SU-DHL-6 (cell line): ENCODE measurements at regions not wholly inside any gene's neighbourhood (a gene's known extent, or its start where the extent isn't known, plus 50 kb on each side); places are given as distances from the start of the nearest gene placed in this dataset.
"Not testable (repeated sequence)": the region's sequence is repeated elsewhere in the genome, so short reads cannot be mapped to it uniquely, and the experiment has no call there.

Source experiments
- H2AFZ ChIP-seq: fragments of 200-600 bp; sonication (generic); 2 replicates; pipeline ENCODE4 v1.6.1; 2014; ENCODE audit warnings: low read depth, mild to moderate bottlenecking, moderate library complexity, mixed read lengths, antibody characterized with exemption, low read length; ENCODE audit not compliant: severe bottlenecking
- H3F3A ChIP-seq: fragments of 200-600 bp; shearing (Covaris generic); 2 replicates; pipeline ENCODE4 v1.6.0; 2016; ENCODE audit warnings: antibody characterized with exemption, mild to moderate bottlenecking; ENCODE audit not compliant: insufficient read depth
- H3K27ac ChIP-seq: fragments of 200-600 bp; sonication (generic); 2 replicates; pipeline ENCODE4 v1.5.1; 2016; ENCODE audit warnings: low read depth, mild to moderate bottlenecking, low read length, moderate library complexity, mixed read lengths
- H3K27me3 ChIP-seq: fragments of 200-600 bp; sonication (generic), shearing (Covaris generic); 2 replicates; pipeline ENCODE4 v1.6.0; 2014; ENCODE audit warnings: mild to moderate bottlenecking, low read length
- H3K36me3 ChIP-seq: fragments of 200-600 bp; sonication (generic); 2 replicates; pipeline ENCODE4 v1.6.1; 2014; ENCODE audit warnings: mild to moderate bottlenecking, low read length, mixed read lengths
- H3K4me2 ChIP-seq: fragments of 300-600, 200-600 bp; shearing (Covaris generic), sonication (generic); 2 replicates; pipeline ENCODE4 v1.6.0; 2014; ENCODE audit warnings: low read length, low read depth, mild to moderate bottlenecking; ENCODE audit not compliant: poor library complexity, severe bottlenecking
- H3K4me3 ChIP-seq: fragments of 200-600 bp; sonication (generic); 2 replicates; pipeline ENCODE4 v1.5.1; 2014; ENCODE audit warnings: antibody characterized with exemption, low read length, mild to moderate bottlenecking, mixed read lengths; ENCODE audit not compliant: insufficient read depth, poor library complexity, severe bottlenecking
- H3K79me2 ChIP-seq: fragments of 200-600 bp; sonication (generic); 2 replicates; pipeline ENCODE4 v1.6.1; 2014; ENCODE audit warnings: mild to moderate bottlenecking, low read length, moderate library complexity; ENCODE audit not compliant: insufficient read depth
- H3K9ac ChIP-seq: fragments of 200-600 bp; sonication (generic); 2 replicates; pipeline ENCODE4 v1.7.0; 2014; ENCODE audit warnings: mild to moderate bottlenecking, low read length
- H3K9me2 ChIP-seq: fragments of 200-600 bp; sonication (generic); replicated peaks from 2 replicates; pipeline ENCODE4 v1.6.1; 2014; ENCODE audit warnings: low read length; ENCODE audit not compliant: insufficient read depth
- H3K9me3 ChIP-seq: fragments of 200-600 bp; sonication (generic); 2 replicates; pipeline ENCODE4 v1.6.1; 2014; ENCODE audit warnings: low read length, mixed read lengths; ENCODE audit not compliant: insufficient read depth
- H4K20me1 ChIP-seq: fragments of 200-600 bp; sonication (generic); 2 replicates; pipeline ENCODE4 v1.6.1; 2014; ENCODE audit warnings: low read depth, mild to moderate bottlenecking, antibody characterized with exemption, low read length, moderate library complexity, mixed read lengths
- EZH2phosphoT487 ChIP-seq: fragments of 200-600 bp; sonication (generic), shearing (Covaris generic); conservative IDR thresholded peaks from 2 replicates; pipeline ENCODE4 v1.6.1; 2018; ENCODE audit warnings: mild to moderate bottlenecking, antibody characterized with exemption, low read length, moderate library complexity, mixed read lengths
- TF ChIP-seq, protein P1 (sequence below): fragments of 200-600 bp; sonication (generic); IDR thresholded peaks from one replicate; pipeline ENCODE4 v1.5.1; 2017; ENCODE audit warnings: antibody characterized with exemption, mild to moderate bottlenecking, low read length, moderate library complexity; ENCODE audit not compliant: insufficient read depth, poor library complexity, severe bottlenecking

GRCh38 chr3:193039058-193039457 lies 121.4 kb upstream of the MB21D2 start:
- H3K4me3 ChIP-seq: no peak overlapping the region

DNA sequence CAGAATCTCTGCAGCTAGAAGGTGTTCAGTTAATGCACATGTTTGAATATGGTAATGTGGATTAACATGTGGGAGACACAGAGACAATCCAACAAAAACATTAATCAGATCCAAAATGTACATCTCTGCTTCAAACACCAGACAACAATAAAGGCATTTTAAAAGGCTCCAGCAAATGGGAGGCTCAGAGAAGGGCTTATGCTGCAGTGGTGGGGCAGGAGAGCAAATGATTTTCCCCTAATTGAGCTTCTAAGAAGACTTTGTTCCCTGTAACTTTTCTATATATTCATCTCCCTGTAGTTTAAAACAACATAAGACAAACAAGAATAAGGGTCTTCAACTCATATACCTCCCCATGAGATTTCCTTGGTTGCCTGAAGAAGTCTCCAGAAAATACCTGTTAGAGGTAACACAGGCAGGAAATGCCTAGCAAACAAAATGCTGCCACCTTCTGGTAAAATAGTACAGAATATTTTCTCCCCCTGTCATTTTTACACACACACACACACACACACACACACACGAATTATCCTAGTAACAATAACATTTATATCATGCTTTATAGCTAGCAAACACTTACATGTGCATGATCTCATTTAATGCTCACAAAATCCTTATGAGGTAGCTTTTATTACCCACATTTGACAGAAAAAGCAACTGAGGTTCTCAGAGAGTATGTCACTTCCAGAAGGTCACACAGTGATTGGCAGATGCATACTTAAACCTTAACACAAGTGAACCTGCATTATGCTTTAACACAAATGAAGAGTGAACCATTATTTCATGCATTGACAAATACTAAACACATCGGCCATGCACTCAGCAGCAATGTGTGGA lies 123.4 kb upstream of the MB21D2 start:
- Histone ChIP-seq H3K27ac (no peak overlapping the region), H2AFZ (no peak overlapping the region), H3K4me2 (no peak overlapping the region), H3K79me2 (no peaks in the 10 kb centered on the region), H3K9me3 (no peaks in the 10 kb centered on the region), H3K36me3 (no peaks in the 10 kb centered on the region), H3K4me3 (no peak overlapping the region), H3F3A (no peaks in the 10 kb centered on the region), H3K27me3 (no peaks in the 10 kb centered on the region), H3K9me2 (no peaks in the 10 kb centered on the region), H4K20me1 (no peaks in the 10 kb centered on the region), H3K9ac (no peak overlapping the region)
- no peak for TF ChIP-seq EZH2phosphoT487
- TF ChIP-seq, protein P1, sequence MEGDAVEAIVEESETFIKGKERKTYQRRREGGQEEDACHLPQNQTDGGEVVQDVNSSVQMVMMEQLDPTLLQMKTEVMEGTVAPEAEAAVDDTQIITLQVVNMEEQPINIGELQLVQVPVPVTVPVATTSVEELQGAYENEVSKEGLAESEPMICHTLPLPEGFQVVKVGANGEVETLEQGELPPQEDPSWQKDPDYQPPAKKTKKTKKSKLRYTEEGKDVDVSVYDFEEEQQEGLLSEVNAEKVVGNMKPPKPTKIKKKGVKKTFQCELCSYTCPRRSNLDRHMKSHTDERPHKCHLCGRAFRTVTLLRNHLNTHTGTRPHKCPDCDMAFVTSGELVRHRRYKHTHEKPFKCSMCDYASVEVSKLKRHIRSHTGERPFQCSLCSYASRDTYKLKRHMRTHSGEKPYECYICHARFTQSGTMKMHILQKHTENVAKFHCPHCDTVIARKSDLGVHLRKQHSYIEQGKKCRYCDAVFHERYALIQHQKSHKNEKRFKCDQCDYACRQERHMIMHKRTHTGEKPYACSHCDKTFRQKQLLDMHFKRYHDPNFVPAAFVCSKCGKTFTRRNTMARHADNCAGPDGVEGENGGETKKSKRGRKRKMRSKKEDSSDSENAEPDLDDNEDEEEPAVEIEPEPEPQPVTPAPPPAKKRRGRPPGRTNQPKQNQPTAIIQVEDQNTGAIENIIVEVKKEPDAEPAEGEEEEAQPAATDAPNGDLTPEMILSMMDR: peak; percentile 21

More at GRCh38 chr3:193039058-193039457, 121.4 kb upstream of the MB21D2 start:
- Histone ChIP-seq H3K79me2 (no peaks in the 10 kb centered on the region), H2AFZ (no peak overlapping the region), H3K27me3 (no peaks in the 10 kb centered on the region), H3K27ac (no peak overlapping the region), H3F3A (no peaks in the 10 kb centered on the region), H3K4me2 (no peak overlapping the region), H4K20me1 (no peaks in the 10 kb centered on the region), H3K9me3 (no peaks in the 10 kb centered on the region), H3K36me3 (no peaks in the 10 kb centered on the region), H3K9me2 (no peaks in the 10 kb centered on the region), H3K9ac (no peak overlapping the region)
- no peak for TF ChIP-seq EZH2phosphoT487
- TF ChIP-seq, protein P1: no peak

DNA sequence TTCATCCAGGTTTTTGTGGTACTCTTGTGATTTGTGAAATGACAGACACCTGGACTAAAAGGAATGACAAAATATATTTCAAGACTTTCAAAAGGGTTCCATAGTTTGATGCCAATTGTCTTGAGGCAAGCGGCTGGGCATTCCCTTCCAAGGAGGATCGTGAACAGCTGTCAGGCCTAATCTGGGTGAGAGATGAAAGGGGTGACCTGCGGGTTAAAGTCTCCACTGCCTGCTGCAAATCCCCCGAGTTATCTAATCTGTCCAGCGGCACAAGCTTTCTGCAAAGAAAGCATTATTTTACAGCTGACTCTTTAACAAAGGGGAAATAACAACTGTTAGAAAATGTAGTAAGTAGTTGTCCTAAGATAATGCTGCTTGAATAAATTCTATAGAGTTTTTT lies 128.7 kb upstream of the MB21D2 start:
- Histone ChIP-seq H3K36me3 (no peaks in the 10 kb centered on the region), H3K4me3 (no peak overlapping the region), H4K20me1 (no peaks in the 10 kb centered on the region), H3K27ac (no peak overlapping the region), H3K27me3 (no peaks in the 10 kb centered on the region), H2AFZ (no peak overlapping the region), H3K4me2 (no peak overlapping the region), H3K9ac (no peak overlapping the region), H3F3A (no peaks in the 10 kb centered on the region), H3K9me3 (no peaks in the 10 kb centered on the region), H3K79me2 (no peaks in the 10 kb centered on the region), H3K9me2 (no peaks in the 10 kb centered on the region)
- TF ChIP-seq, protein P1: no peak
- TF ChIP-seq EZH2phosphoT487: no peak

GRCh38 chr3:193047461-193047860 lies 129.8 kb upstream of the MB21D2 start:
- H3K9ac ChIP-seq, H3K79me2 ChIP-seq, H3K9me2 ChIP-seq, H3K27me3 ChIP-seq, H3K27ac ChIP-seq, H3K9me3 ChIP-seq, H3K4me2 ChIP-seq, H4K20me1 ChIP-seq, H3F3A ChIP-seq, H3K4me3 ChIP-seq, H3K36me3 ChIP-seq, H2AFZ ChIP-seq: not testable (repeated sequence)
